H1 (cell line): ENCODE measurements at regions not wholly inside any gene's neighbourhood (a gene's known extent, or its start where the extent isn't known, plus 50 kb on each side); places are given as distances from the start of the nearest gene placed in this dataset.

ENCODE experiments used
- ATF2 ChIP-seq: IDR thresholded peaks from 2 replicates; pipeline ENCODE4 v1.6.1; 2012; ENCODE audit warnings: low read length, inconsistent platforms
- BCL11A ChIP-seq, 2 experiments: IDR thresholded peaks; one replicate each; pipeline ENCODE4 v1.6.1; 2011; ENCODE audit warnings: low read depth in 2 of 2, low read length in 2 of 2, mild to moderate bottlenecking in 2 of 2
- CREB1 ChIP-seq: IDR thresholded peaks from 2 replicates; pipeline ENCODE4 v1.6.1; 2012; ENCODE audit warnings: inconsistent platforms
- POU5F1 ChIP-seq: IDR thresholded peaks from 2 replicates; pipeline ENCODE4 v1.6.1; 2011; ENCODE audit warnings: low read depth, mild to moderate bottlenecking, low read length, moderate library complexity
- SRF ChIP-seq: IDR thresholded peaks from 2 replicates; pipeline ENCODE4 v1.6.1; 2011; ENCODE audit warnings: mild to moderate bottlenecking, low read depth, low read length, moderate library complexity
- ZNF274 ChIP-seq: IDR thresholded peaks from 2 replicates; pipeline ENCODE4 v1.7.0; 2012; ENCODE audit warnings: low read length, borderline replicate concordance; ENCODE audit errors: extremely low read depth

GRCh38 chr7:156206174-156206573 lies 393.9 kb upstream of the SHH start (continued):
- TF ChIP-seq ATF2 = no peak
- TF ChIP-seq BCL11A (IDR thresholded peaks at IDR 0.05; ENCODE audit: low read depth in 2 of 2, low read length in 2 of 2) = no peak
- TF ChIP-seq SRF = no peak
- TF ChIP-seq POU5F1 = no peak
- TF ChIP-seq ZNF274 = no peak
- TF ChIP-seq CREB1 = no peak
